Liver (tissue), 3 donors: ENCODE measurements at regions not wholly inside any gene's neighbourhood (a gene's known extent, or its start where the extent isn't known, plus 50 kb on each side); places are given as distances from the start of the nearest gene placed in this dataset.

Experiments used
- EGR1 ChIP-seq, 2 donors: IDR thresholded peaks; 2 replicates each; pipeline ENCODE4 v1.6.1; 2016 to 2018; ENCODE audit warnings: antibody characterized with exemption in 2 of 2, low read depth in 2 of 2
- FOXA1 ChIP-seq: IDR thresholded peaks from 2 replicates; pipeline ENCODE4 v1.6.1; 2016; ENCODE audit warnings: antibody characterized with exemption
- GABPA ChIP-seq, 2 donors: IDR thresholded peaks in 1 of 2; conservative IDR thresholded peaks in 1 of 2; 2 replicates each; pipeline ENCODE4 v1.6.1; 2016; ENCODE audit warnings: antibody characterized with exemption in 2 of 2, mild to moderate bottlenecking in 1 of 2, moderate library complexity in 1 of 2
- JUND ChIP-seq, 2 donors: IDR thresholded peaks; 2 replicates each; pipeline ENCODE4 v1.6.1; 2016; ENCODE audit warnings: antibody characterized with exemption in 2 of 2
- RAD21 ChIP-seq, 2 donors: IDR thresholded peaks; 2 replicates each; pipeline ENCODE4 v1.6.1; 2016; ENCODE audit warnings: antibody characterized with exemption in 2 of 2, mild to moderate bottlenecking in 2 of 2
- REST ChIP-seq: IDR thresholded peaks from 2 replicates; pipeline ENCODE4 v1.6.1; 2016; ENCODE audit warnings: antibody characterized with exemption, mild to moderate bottlenecking
- TAF1 ChIP-seq: conservative IDR thresholded peaks from 2 replicates; pipeline ENCODE4 v1.6.1; 2016; ENCODE audit warnings: antibody characterized with exemption, mild to moderate bottlenecking
- YY1 ChIP-seq: IDR thresholded peaks from 2 replicates; pipeline ENCODE4 v1.6.1; 2016; ENCODE audit warnings: antibody characterized with exemption, mild to moderate bottlenecking
- ZBTB33 ChIP-seq: IDR thresholded peaks from 2 replicates; pipeline ENCODE4 v1.6.1; 2016; ENCODE audit warnings: antibody characterized with exemption
- TF ChIP-seq, protein P1 (sequence below): fragments of 150-350 bp; IDR thresholded peaks from 2 replicates; pipeline ENCODE4 v1.5.1; 2017; ENCODE audit warnings: improper control_type of control experiment, low read depth, low read length; ENCODE audit not compliant: missing input control
- donor health status: healthy.
- donor health status: healthy.

DNA sequence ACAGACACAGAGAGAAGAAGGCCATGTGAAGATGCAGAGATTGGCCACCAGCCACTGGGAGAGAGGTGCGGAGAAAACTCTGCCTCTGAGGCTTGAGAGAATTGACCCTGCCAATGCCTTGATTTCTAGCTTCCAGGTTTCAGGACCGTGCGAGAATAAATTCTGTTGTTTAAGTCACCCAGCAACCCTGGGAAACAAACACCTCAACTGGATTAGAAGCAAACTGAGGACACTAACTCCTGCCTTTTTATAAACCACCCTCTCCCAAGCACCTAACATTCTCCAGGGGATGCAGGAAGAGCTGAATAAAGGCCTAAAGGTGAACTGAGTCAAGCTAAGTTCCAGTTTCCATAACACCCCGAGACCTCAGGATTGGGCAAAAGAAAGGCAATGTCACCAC lies 136.1 kb downstream of the ANKRD60 start:
- TF ChIP-seq REST (no peak), GABPA (IDR thresholded peaks at IDR 0.05 in 1 of 2, conservative IDR thresholded peaks at IDR 0.05 in 1 of 2) (no peak), EGR1 (IDR thresholded peaks at IDR 0.05; ENCODE audit: low read depth in 2 of 2) (no peak), FOXA1 (no peak), JUND (IDR thresholded peaks at IDR 0.05) (no peak), RAD21 (IDR thresholded peaks at IDR 0.05) (no peak), TAF1 (no peak), YY1 (no peak), ZBTB33 (no peak)
- TF ChIP-seq, protein P1, sequence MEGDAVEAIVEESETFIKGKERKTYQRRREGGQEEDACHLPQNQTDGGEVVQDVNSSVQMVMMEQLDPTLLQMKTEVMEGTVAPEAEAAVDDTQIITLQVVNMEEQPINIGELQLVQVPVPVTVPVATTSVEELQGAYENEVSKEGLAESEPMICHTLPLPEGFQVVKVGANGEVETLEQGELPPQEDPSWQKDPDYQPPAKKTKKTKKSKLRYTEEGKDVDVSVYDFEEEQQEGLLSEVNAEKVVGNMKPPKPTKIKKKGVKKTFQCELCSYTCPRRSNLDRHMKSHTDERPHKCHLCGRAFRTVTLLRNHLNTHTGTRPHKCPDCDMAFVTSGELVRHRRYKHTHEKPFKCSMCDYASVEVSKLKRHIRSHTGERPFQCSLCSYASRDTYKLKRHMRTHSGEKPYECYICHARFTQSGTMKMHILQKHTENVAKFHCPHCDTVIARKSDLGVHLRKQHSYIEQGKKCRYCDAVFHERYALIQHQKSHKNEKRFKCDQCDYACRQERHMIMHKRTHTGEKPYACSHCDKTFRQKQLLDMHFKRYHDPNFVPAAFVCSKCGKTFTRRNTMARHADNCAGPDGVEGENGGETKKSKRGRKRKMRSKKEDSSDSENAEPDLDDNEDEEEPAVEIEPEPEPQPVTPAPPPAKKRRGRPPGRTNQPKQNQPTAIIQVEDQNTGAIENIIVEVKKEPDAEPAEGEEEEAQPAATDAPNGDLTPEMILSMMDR: no peak
